K562 (cell line): ENCODE measurements at regions not wholly inside any gene's neighbourhood (a gene's known extent, or its start where the extent isn't known, plus 50 kb on each side); places are given as distances from the start of the nearest gene placed in this dataset.

Source experiments
- ATAC-seq: fragments of 200-7000 bp; cut with Tn5 transposase; 3 replicates; pipeline ENCODE4 v1.9.1; 2020; ENCODE audit warnings: moderate library complexity
- BruUV-seq: library from RNA; stranded (reverse); fragments of 400-500 nt; replicated peaks from 2 replicates; lab custom pipeline; 2021; lab: Mats Ljungman, UMichigan
- CTCF ChIA-PET: fragments of 300-600 bp; formaldehyde crosslinking; extraction: SDS; loops from one replicate; lab custom pipeline; 2021; ENCODE audit warnings: low intra/inter-chr PET ratio; lab: Yijun Ruan, JAX
- POLR2A ChIA-PET: fragments of 300-600, 350-650 bp; sonication (Branson Sonifier 250); formaldehyde crosslinking; extraction: SDS; loops from one replicate; lab custom pipeline; 2021; ENCODE audit warnings: antibody characterized with exemption, inconsistent platforms; lab: Yijun Ruan, JAX
- DNase-seq, 4 experiments: peaks; one replicate each; pipeline versions ENCODE4 v3.0.0 to v3.0.0-alpha.2; 2011 to 2018; ENCODE audit warnings: low spot score in 3 of 4, mixed read lengths in 3 of 4; ENCODE audit errors: extremely low read depth in 1 of 4
- FAIRE-seq: peaks from 2 replicates; lab custom pipeline; 2011; peaks lifted over from hg19 to GRCh38; lab: Jason Lieb, UNC
- H2AFZ ChIP-seq: 2 replicates; pipeline ENCODE4 v1.6.0; 2011; ENCODE audit warnings: low read depth, low read length, control low read depth, inconsistent platforms
- H3K27ac ChIP-seq: fragments of 200-600 bp; 3 replicates; pipeline ENCODE4 v1.8.0; 2011; ENCODE audit warnings: low read depth, mild to moderate bottlenecking, control low read depth, inconsistent platforms, low read length, moderate library complexity, mixed read lengths; ENCODE audit errors: extremely low read depth
- H3K27me3 ChIP-seq, 2 experiments: fragments of 300-600 bp in 1 of 2; 2 replicates in 1 of 2; 3 replicates in 1 of 2; pipeline versions ENCODE4 v1.6.0 to v1.8.0; 2011; ENCODE audit warnings: inconsistent platforms in 2 of 2, low read length in 2 of 2, mild to moderate bottlenecking in 1 of 2, mixed read lengths in 1 of 2, moderate library complexity in 1 of 2; ENCODE audit not compliant: control insufficient read depth in 2 of 2, insufficient read depth in 2 of 2
- H3K36me3 ChIP-seq: fragments of 300-600 bp; 3 replicates; pipeline ENCODE4 v1.8.0; 2011; ENCODE audit warnings: mild to moderate bottlenecking, low read length, inconsistent platforms; ENCODE audit not compliant: control insufficient read depth, insufficient read depth
- H3K4me1 ChIP-seq, 2 experiments: fragments of 200-600 bp in 1 of 2; replicated peaks in 1 of 2; 2 replicates in 1 of 2; 3 replicates in 1 of 2; pipeline versions ENCODE4 v1.5.1 to v1.8.0; 2011; ENCODE audit warnings: inconsistent platforms in 2 of 2, low read length in 2 of 2, mild to moderate bottlenecking in 1 of 2, mixed read lengths in 1 of 2, moderate library complexity in 1 of 2; ENCODE audit not compliant: control insufficient read depth in 2 of 2, insufficient read depth in 2 of 2
- H3K4me2 ChIP-seq: 2 replicates; pipeline ENCODE4 v1.6.1; 2011; ENCODE audit warnings: low read length, control low read depth, inconsistent platforms, mixed read lengths; ENCODE audit not compliant: insufficient read depth
- H3K4me3 ChIP-seq: fragments of 200-600 bp; sonication (generic), shearing (Covaris generic); 2 replicates; pipeline ENCODE4 v1.5.1; 2016; ENCODE audit warnings: control low read depth, inconsistent platforms
- H3K79me2 ChIP-seq: fragments of 200-600 bp; 3 replicates; pipeline ENCODE4 v1.8.0; 2011; ENCODE audit warnings: low read length, inconsistent platforms; ENCODE audit not compliant: control insufficient read depth, insufficient read depth
- H3K9ac ChIP-seq, 2 experiments: 2 replicates each; pipeline versions ENCODE4 v1.6.0 to v1.6.1; 2011; ENCODE audit warnings: low read depth in 2 of 2, low read length in 2 of 2, control low read depth in 1 of 2, inconsistent platforms in 1 of 2, mild to moderate bottlenecking in 1 of 2, mixed read lengths in 1 of 2; ENCODE audit not compliant: insufficient read depth in 1 of 2
- H3K9me1 ChIP-seq: one replicate; pipeline ENCODE4 v1.6.0; 2011; ENCODE audit warnings: inconsistent platforms, mild to moderate bottlenecking, low read length, moderate library complexity; ENCODE audit not compliant: control insufficient read depth, insufficient read depth
- H3K9me3 ChIP-seq: replicated peaks from 2 replicates; pipeline ENCODE4 v1.5.1; 2011; ENCODE audit warnings: low read depth, low read length, inconsistent platforms; ENCODE audit not compliant: control insufficient read depth, insufficient read depth
- H4K20me1 ChIP-seq: replicated peaks from 2 replicates; pipeline ENCODE4 v1.6.1; 2011; ENCODE audit warnings: low read length, inconsistent platforms, mixed read lengths; ENCODE audit not compliant: control insufficient read depth, insufficient read depth
- PRPF4 ChIP-seq: fragments of 200-400 bp; formaldehyde crosslinking; IDR thresholded peaks from one replicate; pipeline ENCODE4 v1.6.1; 2017; ENCODE audit warnings: low read length, low read depth, mild to moderate bottlenecking; ENCODE audit not compliant: insufficient read depth, poor library complexity, severe bottlenecking
- RBM14 ChIP-seq: fragments of 200-400 bp; formaldehyde crosslinking; IDR thresholded peaks from 2 replicates; pipeline ENCODE4 v1.6.1; 2018; ENCODE audit warnings: low read depth, mild to moderate bottlenecking, low read length, moderate library complexity, borderline replicate concordance; ENCODE audit not compliant: insufficient read depth
- SMARCB1 ChIP-seq: IDR thresholded peaks from 2 replicates; pipeline ENCODE4 v1.6.1; 2011; ENCODE audit warnings: improper control_type of control experiment, low read depth; ENCODE audit not compliant: insufficient read length
- TBP ChIP-seq: optimal IDR thresholded peaks from 2 replicates; pipeline ENCODE3; 2011; ENCODE audit warnings: low read depth, low read length, improper control_type of control experiment
- ZBTB17 ChIP-seq: fragments of 450-650 bp; formaldehyde crosslinking; IDR thresholded peaks from 2 replicates; pipeline ENCODE4 v1.4.0; 2020; ENCODE audit warnings: mild to moderate bottlenecking
- ZEB2 ChIP-seq: fragments of 450-650 bp; IDR thresholded peaks from 2 replicates; pipeline ENCODE4 v1.6.1; 2016
- ZFP36 ChIP-seq: fragments of 150-350 bp; IDR thresholded peaks from 2 replicates; pipeline ENCODE4 v1.6.1; 2018; ENCODE audit warnings: low read length, low read depth; ENCODE audit not compliant: partially characterized antibody
- ZNF253 ChIP-seq: fragments of 250-450 bp; sonication (Bioruptor Pico); conservative IDR thresholded peaks from 2 replicates; pipeline ENCODE4 v1.6.1; 2021; ENCODE audit warnings: mild to moderate bottlenecking
- ZNF586 ChIP-seq: fragments of 450-650 bp; formaldehyde crosslinking; conservative IDR thresholded peaks from 2 replicates; pipeline ENCODE4 v1.4.0; 2020; ENCODE audit warnings: mild to moderate bottlenecking, moderate library complexity
- WGBS: fragments of 100-300 bp; shearing (Covaris generic); methylation state at CpG from one replicate; pipeline ENCODE4 v1.1.6; 2016; ENCODE audit warnings: low coverage, mixed read lengths; ENCODE audit not compliant: insufficient coverage; ENCODE audit errors: missing lambda C conversion rate; 5-methylcytosine and 5-hydroxymethylcytosine counted together
- in situ Hi-C: fragments of 300-500 bp; cut with MboI; formaldehyde crosslinking; loops from 4 replicates; pipeline ENCODE4 v1.15.0; 2018; ENCODE audit warnings: inconsistent platforms, mixed read lengths
- intact Hi-C: fragments of 100-400 bp; cut with micrococcal nuclease; formaldehyde crosslinking; loops from 2 replicates; pipeline ENCODE4 v1.14.2; 2022
- TF ChIP-seq, protein P1 (sequence below): IDR thresholded peaks from 2 replicates; pipeline ENCODE4 v1.6.1; 2014; ENCODE audit warnings: antibody characterized with exemption
- TF ChIP-seq, protein P2 (sequence below): fragments of 450-650 bp; formaldehyde crosslinking; IDR thresholded peaks from 2 replicates; pipeline ENCODE4 v1.4.0; 2020; ENCODE audit warnings: mild to moderate bottlenecking, moderate library complexity

DNA sequence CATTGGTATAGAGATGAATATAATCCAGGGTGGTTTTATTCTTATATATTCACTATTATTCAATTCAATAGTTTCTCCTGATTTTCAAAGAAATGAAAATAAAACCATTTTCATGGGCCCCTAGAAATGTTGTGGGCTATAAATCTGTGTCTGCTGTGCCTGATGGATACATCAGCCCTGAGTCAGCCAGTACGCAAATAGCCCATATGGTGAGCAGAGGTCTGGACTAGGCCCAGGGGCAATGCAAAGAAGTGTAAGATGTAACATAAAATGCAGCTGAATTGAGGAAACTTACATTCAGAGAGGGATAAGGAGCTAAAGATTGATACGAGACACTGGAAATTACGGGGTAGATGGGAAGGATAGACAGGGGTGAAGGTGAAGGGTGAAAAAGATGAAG lies 122.5 kb downstream of the MAIP1 start:
- in situ Hi-C loops, result loop anchor here (5.0 kb wide), 1 partner anchor 41 kb away; no protein-coding TSS in a partner anchor

More for the DNA sequence above, 122.5 kb downstream of the MAIP1 start:
- intact Hi-C loops, result no loop called here
- ATAC-seq (no peak), FAIRE-seq (no peak), DNase-seq (no peak)
- no peaks in the 10 kb centered on the region for H3K79me2 ChIP-seq
- CTCF ChIA-PET, result no interaction called here
- H3K4me2 ChIP-seq, result no peak overlapping the region
- 60% methylated on average over 3 of the region's 3 CpGs for WGBS
- no peaks in the 10 kb centered on the region for H3K9me1 ChIP-seq
- no peaks in the 10 kb centered on the region for H3K9me3 ChIP-seq
- no peaks in the 10 kb centered on the region for H4K20me1 ChIP-seq
- no peak overlapping the region for H3K4me3 ChIP-seq
- H3K9ac ChIP-seq, result no peak overlapping the region
- TF ChIP-seq ZNF586 (no peak), SMARCB1 (no peak), ZEB2 (no peak), ZBTB17 (CRISPR knock-in tag) (no peak), ZFP36 (no peak), PRPF4 (no peak), TBP (no peak), ZNF253 (CRISPR knock-in tag) (no peak), RBM14 (no peak)
- TF ChIP-seq, protein P1, sequence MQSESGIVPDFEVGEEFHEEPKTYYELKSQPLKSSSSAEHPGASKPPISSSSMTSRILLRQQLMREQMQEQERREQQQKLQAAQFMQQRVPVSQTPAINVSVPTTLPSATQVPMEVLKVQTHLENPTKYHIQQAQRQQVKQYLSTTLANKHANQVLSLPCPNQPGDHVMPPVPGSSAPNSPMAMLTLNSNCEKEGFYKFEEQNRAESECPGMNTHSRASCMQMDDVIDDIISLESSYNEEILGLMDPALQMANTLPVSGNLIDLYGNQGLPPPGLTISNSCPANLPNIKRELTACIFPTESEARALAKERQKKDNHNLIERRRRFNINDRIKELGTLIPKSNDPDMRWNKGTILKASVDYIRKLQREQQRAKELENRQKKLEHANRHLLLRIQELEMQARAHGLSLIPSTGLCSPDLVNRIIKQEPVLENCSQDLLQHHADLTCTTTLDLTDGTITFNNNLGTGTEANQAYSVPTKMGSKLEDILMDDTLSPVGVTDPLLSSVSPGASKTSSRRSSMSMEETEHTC, result no peak
- TF ChIP-seq, protein P2, sequence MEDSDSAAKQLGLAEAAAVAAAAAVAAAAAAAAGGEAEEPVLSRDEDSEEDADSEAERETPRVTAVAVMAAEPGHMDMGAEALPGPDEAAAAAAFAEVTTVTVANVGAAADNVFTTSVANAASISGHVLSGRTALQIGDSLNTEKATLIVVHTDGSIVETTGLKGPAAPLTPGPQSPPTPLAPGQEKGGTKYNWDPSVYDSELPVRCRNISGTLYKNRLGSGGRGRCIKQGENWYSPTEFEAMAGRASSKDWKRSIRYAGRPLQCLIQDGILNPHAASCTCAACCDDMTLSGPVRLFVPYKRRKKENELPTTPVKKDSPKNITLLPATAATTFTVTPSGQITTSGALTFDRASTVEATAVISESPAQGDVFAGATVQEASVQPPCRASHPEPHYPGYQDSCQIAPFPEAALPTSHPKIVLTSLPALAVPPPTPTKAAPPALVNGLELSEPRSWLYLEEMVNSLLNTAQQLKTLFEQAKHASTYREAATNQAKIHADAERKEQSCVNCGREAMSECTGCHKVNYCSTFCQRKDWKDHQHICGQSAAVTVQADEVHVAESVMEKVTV, result no peak
- POLR2A ChIA-PET, result no interaction called here
- H3K4me1 ChIP-seq, result no peaks in the 10 kb centered on the region
- no peak overlapping the region for H3K27ac ChIP-seq
- H2AFZ ChIP-seq, result no peak overlapping the region
- no TSS peak for BruUV-seq
- H3K27me3 ChIP-seq, result no peaks in the 10 kb centered on the region
- no peaks in the 10 kb centered on the region for H3K36me3 ChIP-seq
